Activated CD4-positive, alpha-beta T cell treated with anti-CD3 and anti-CD28 coated beads for 36 hours (primary cell): ENCODE measurements at regions not wholly inside any gene's neighbourhood (a gene's known extent, or its start where the extent isn't known, plus 50 kb on each side); places are given as distances from the start of the nearest gene placed in this dataset.
"Not testable (repeated sequence)": the region's sequence is repeated elsewhere in the genome, so short reads cannot be mapped to it uniquely, and the experiment has no call there.

Experiments
- ATAC-seq: fragments of 200-7000 bp; cut with Tn5 transposase; one replicate; pipeline ENCODE4 v1.10.0; 2021; ENCODE audit warnings: mild to moderate bottlenecking, moderate library complexity
- CTCF ChIA-PET: fragments of 350-600 bp; sonication (Branson Sonifier 250); formaldehyde crosslinking; loops from one replicate; lab custom pipeline; 2021; ENCODE audit warnings: antibody characterized with exemption; lab: Charles Lee
- POLR2A ChIA-PET: fragments of 350-600 bp; sonication (Branson Sonifier 250); formaldehyde crosslinking; loops from one replicate; lab custom pipeline; 2021; ENCODE audit warnings: antibody characterized with exemption, inconsistent platforms; lab: Charles Lee
- DNase-seq: peaks from one replicate; pipeline ENCODE4 v3.0.0-alpha.2; 2020
- H3K27ac Mint-ChIP-seq: one replicate; pipeline ENCODE4 v1.8.0; 2021; ENCODE audit warnings: mixed read lengths
- H3K27me3 Mint-ChIP-seq: one replicate; pipeline ENCODE4 v1.8.0; 2021; ENCODE audit warnings: mixed read lengths
- H3K36me3 Mint-ChIP-seq: one replicate; pipeline ENCODE4 v1.8.0; 2021; ENCODE audit warnings: low read depth, mixed read lengths
- H3K4me1 Mint-ChIP-seq: one replicate; pipeline ENCODE4 v1.8.0; 2021; ENCODE audit warnings: mixed read lengths
- H3K4me3 Mint-ChIP-seq: one replicate; pipeline ENCODE4 v1.8.0; 2021; ENCODE audit warnings: mild to moderate bottlenecking, moderate library complexity, mixed read lengths
- H3K9me3 Mint-ChIP-seq: one replicate; pipeline ENCODE4 v1.8.0; 2021; ENCODE audit warnings: low read depth, mixed read lengths
- intact Hi-C, 2 experiments: fragments of 100-400 bp; cut with DNase I in 1 of 2; cut with micrococcal nuclease in 1 of 2; formaldehyde crosslinking; loops; one replicate each; pipeline versions ENCODE4 v1.14.2 to v1.15.1; 2022 to 2024; cut with DNase I, micrococcal nuclease

GRCh38 chr16:87114832-87115231 is 202.4 kb downstream of the C16orf95 start:
- CTCF ChIA-PET, result no interaction called here
- POLR2A ChIA-PET, result no interaction called here
- H3K27me3 Mint-ChIP-seq, result peaks cover 18% of the 10 kb centered on the region

GRCh38 chr16:87115646-87116045 is 201.5 kb downstream of the C16orf95 start:
- CTCF ChIA-PET, result no interaction called here

More at GRCh38 chr16:87114832-87115231, 202.4 kb downstream of the C16orf95 start:
- H3K4me1 Mint-ChIP-seq, result no peaks in the 10 kb centered on the region
- DNase-seq (no peak), ATAC-seq (no peak)
- no peaks in the 10 kb centered on the region for H3K9me3 Mint-ChIP-seq
- H3K4me3 Mint-ChIP-seq, result no peak overlapping the region
- no peak overlapping the region for H3K27ac Mint-ChIP-seq
- intact Hi-C loops, result no loop called here
- H3K36me3 Mint-ChIP-seq, result no peaks in the 10 kb centered on the region

GRCh38 chr16:87117936-87118335 is 199.3 kb downstream of the C16orf95 start:
- ChIA-PET CTCF (no interaction called here), POLR2A (no interaction called here)
- Mint-ChIP-seq H3K4me1 (no peaks in the 10 kb centered on the region), H3K27me3 (peaks cover 17% of the 10 kb centered on the region), H3K36me3 (no peaks in the 10 kb centered on the region), H3K27ac (no peak overlapping the region), H3K9me3 (no peaks in the 10 kb centered on the region), H3K4me3 (no peak overlapping the region)
- intact Hi-C loops, result no loop called here
- ATAC-seq, result no peak
- no peak for DNase-seq

More at GRCh38 chr16:87115646-87116045, 201.5 kb downstream of the C16orf95 start:
- intact Hi-C loops, result no loop called here
- Mint-ChIP-seq H3K4me1 (no peaks in the 10 kb centered on the region), H3K27me3 (peaks cover 17% of the 10 kb centered on the region), H3K4me3 (no peak overlapping the region), H3K9me3 (no peaks in the 10 kb centered on the region), H3K27ac (no peak overlapping the region), H3K36me3 (no peaks in the 10 kb centered on the region)
- DNase-seq (no peak), ATAC-seq (no peak)
- POLR2A ChIA-PET, result no interaction called here

- Mint-ChIP-seq H3K9me3 (no peaks in the 10 kb centered on the region), H3K4me1 (no peaks in the 10 kb centered on the region), H3K4me3 (no peak overlapping the region), H3K27me3 (peaks cover 17% of the 10 kb centered on the region), H3K36me3 (no peaks in the 10 kb centered on the region), H3K27ac (no peak overlapping the region)
- POLR2A ChIA-PET, result no interaction called here
- CTCF ChIA-PET, result interaction anchor here (1.0 kb wide), 1 partner anchor 13 kb away, joined by 3 read pairs; no protein-coding TSS in a partner anchor
- DNase-seq (no peak), ATAC-seq (no peak)
- intact Hi-C loops, result no loop called here
Measured at GRCh38 chr16:87119168-87119567, 198.0 kb downstream of the C16orf95 start.

GRCh38 chr16:87119748-87120147 is 197.4 kb downstream of the C16orf95 start:
- DNase-seq, result no peak
- intact Hi-C loops, result no loop called here
- Mint-ChIP-seq H3K27me3 (peaks cover 17% of the 10 kb centered on the region), H3K4me3 (no peak overlapping the region), H3K36me3 (no peaks in the 10 kb centered on the region), H3K9me3 (no peaks in the 10 kb centered on the region), H3K27ac (no peak overlapping the region), H3K4me1 (no peaks in the 10 kb centered on the region)
- no peak for ATAC-seq
- ChIA-PET CTCF (interaction anchor here (1.0 kb wide), 1 partner anchor 14 kb away, joined by 3 read pairs; no protein-coding TSS in a partner anchor), POLR2A (no interaction called here)

- no peaks in the 10 kb centered on the region for H3K4me1 Mint-ChIP-seq
- no peak overlapping the region for H3K4me3 Mint-ChIP-seq
- intact Hi-C loops, result no loop called here
- H3K27me3 Mint-ChIP-seq, result peaks cover 16% of the 10 kb centered on the region
- ChIA-PET CTCF (no interaction called here), POLR2A (no interaction called here)
- H3K27ac Mint-ChIP-seq, result no peak overlapping the region
- DNase-seq (no peak), ATAC-seq (no peak)
- no peaks in the 10 kb centered on the region for H3K36me3 Mint-ChIP-seq
- no peaks in the 10 kb centered on the region for H3K9me3 Mint-ChIP-seq
Measured at GRCh38 chr16:87121816-87122215, 195.4 kb downstream of the C16orf95 start.

- DNase-seq, result no peak
- intact Hi-C loops, result no loop called here
Measured at GRCh38 chr16:87123356-87124001, 193.7 kb downstream of the C16orf95 start.

GRCh38 chr16:87124405-87124804 is 192.8 kb downstream of the C16orf95 start:
- H3K4me3 Mint-ChIP-seq, H3K36me3 Mint-ChIP-seq, H3K4me1 Mint-ChIP-seq, CTCF ChIA-PET, DNase-seq, H3K27me3 Mint-ChIP-seq, ATAC-seq, intact Hi-C loops, H3K27ac Mint-ChIP-seq, H3K9me3 Mint-ChIP-seq, POLR2A ChIA-PET: not testable (repeated sequence)

More at GRCh38 chr16:87123356-87124001, 193.7 kb downstream of the C16orf95 start:
- H3K9me3 Mint-ChIP-seq, result no peaks in the 10 kb centered on the region
- CTCF ChIA-PET, result no interaction called here
- H3K36me3 Mint-ChIP-seq, result no peaks in the 10 kb centered on the region
- no peak for ATAC-seq
- H3K27ac Mint-ChIP-seq, result no peak overlapping the region
- peaks cover 8% of the 10 kb centered on the region for H3K27me3 Mint-ChIP-seq
- H3K4me3 Mint-ChIP-seq, result no peak overlapping the region
- H3K4me1 Mint-ChIP-seq, result no peaks in the 10 kb centered on the region
- POLR2A ChIA-PET, result no interaction called here

- POLR2A ChIA-PET, result no interaction called here
- no peak for DNase-seq
- H3K9me3 Mint-ChIP-seq, result peaks cover 2% of the 10 kb centered on the region
Measured at GRCh38 chr16:87125206-87126155, 191.7 kb downstream of the C16orf95 start.

GRCh38 chr16:87126403-87127025 is 190.7 kb downstream of the C16orf95 start:
- POLR2A ChIA-PET, result no interaction called here
- no peaks in the 10 kb centered on the region for H3K4me1 Mint-ChIP-seq
- ATAC-seq (no peak), DNase-seq (no peak)
- H3K36me3 Mint-ChIP-seq, result no peaks in the 10 kb centered on the region
- H3K27ac Mint-ChIP-seq, result no peak overlapping the region
- intact Hi-C loops, result no loop called here
- H3K27me3 Mint-ChIP-seq, result no peaks in the 10 kb centered on the region
- CTCF ChIA-PET, result interaction anchor here (0.7 to 1.2 kb wide), 3 partner anchors 11 to 114 kb away, joined by 3 to 6 read pairs (median 5); no protein-coding TSS in a partner anchor
- H3K9me3 Mint-ChIP-seq, result peaks cover 2% of the 10 kb centered on the region
- no peak overlapping the region for H3K4me3 Mint-ChIP-seq

More at GRCh38 chr16:87125206-87126155, 191.7 kb downstream of the C16orf95 start:
- H3K36me3 Mint-ChIP-seq, result no peaks in the 10 kb centered on the region
- CTCF ChIA-PET, result interaction anchor here (1.2 kb wide), 2 partner anchors 12 to 16 kb away, joined by 5 to 6 read pairs; no protein-coding TSS in a partner anchor
- no peak for ATAC-seq
- no peak overlapping the region for H3K4me3 Mint-ChIP-seq
- H3K27ac Mint-ChIP-seq, result no peak overlapping the region
- intact Hi-C loops, result no loop called here
- H3K27me3 Mint-ChIP-seq, result no peaks in the 10 kb centered on the region
- H3K4me1 Mint-ChIP-seq, result no peaks in the 10 kb centered on the region

GRCh38 chr16:87127061-87127765 is 190.0 kb downstream of the C16orf95 start:
- H3K4me1 Mint-ChIP-seq, result no peaks in the 10 kb centered on the region
- H3K4me3 Mint-ChIP-seq, result no peak overlapping the region
- intact Hi-C loops, result no loop called here
- ATAC-seq (no peak), DNase-seq (no peak)
- H3K27ac Mint-ChIP-seq, result no peak overlapping the region
- H3K9me3 Mint-ChIP-seq, result peaks cover 2% of the 10 kb centered on the region
- POLR2A ChIA-PET, result no interaction called here
- H3K27me3 Mint-ChIP-seq, result no peaks in the 10 kb centered on the region
- H3K36me3 Mint-ChIP-seq, result no peaks in the 10 kb centered on the region
- CTCF ChIA-PET, result no interaction called here
